ENCODE measurements at regions not wholly inside any gene's neighbourhood (a gene's known extent, or its start where the extent isn't known, plus 50 kb on each side); places are given as distances from the start of the nearest gene placed in this dataset.

GRCh38 chr16:85401917-85402766 lies 211.0 kb upstream of the GSE1 start:
- DNase-seq (ENCODE audit: low read depth) = no peak

GRCh38 chr16:85402910-85403692 lies 210.0 kb upstream of the GSE1 start:
- DNase-seq (ENCODE audit: low read depth) = peak; percentile 26

DNA sequence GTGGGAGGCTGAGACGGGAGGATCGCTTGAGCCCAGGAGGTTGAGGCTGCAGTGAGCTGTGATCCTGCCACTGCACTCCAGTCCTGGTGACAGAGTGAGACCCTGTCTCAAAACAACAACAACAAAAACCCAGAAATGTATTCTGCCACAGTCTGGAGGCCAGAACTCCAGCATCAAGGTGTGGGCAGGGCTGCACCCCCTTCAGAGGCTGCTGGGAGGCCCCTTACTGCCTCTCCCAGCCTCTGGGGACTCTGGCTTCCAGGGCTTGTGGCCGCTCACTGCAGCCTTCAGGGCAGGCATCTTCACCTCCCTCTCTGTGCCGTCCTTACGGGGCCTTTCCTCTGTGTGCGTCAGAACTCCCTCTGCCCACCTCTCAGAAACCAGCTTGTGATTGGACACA lies 209.4 kb upstream of the GSE1 start:
- no peak for DNase-seq (ENCODE audit: low read depth)

- DNase-seq (ENCODE audit: low read depth) = no peak
These were observed 200.1 kb upstream of the GSE1 start for GRCh38 chr16:85412911-85413520.

DNA sequence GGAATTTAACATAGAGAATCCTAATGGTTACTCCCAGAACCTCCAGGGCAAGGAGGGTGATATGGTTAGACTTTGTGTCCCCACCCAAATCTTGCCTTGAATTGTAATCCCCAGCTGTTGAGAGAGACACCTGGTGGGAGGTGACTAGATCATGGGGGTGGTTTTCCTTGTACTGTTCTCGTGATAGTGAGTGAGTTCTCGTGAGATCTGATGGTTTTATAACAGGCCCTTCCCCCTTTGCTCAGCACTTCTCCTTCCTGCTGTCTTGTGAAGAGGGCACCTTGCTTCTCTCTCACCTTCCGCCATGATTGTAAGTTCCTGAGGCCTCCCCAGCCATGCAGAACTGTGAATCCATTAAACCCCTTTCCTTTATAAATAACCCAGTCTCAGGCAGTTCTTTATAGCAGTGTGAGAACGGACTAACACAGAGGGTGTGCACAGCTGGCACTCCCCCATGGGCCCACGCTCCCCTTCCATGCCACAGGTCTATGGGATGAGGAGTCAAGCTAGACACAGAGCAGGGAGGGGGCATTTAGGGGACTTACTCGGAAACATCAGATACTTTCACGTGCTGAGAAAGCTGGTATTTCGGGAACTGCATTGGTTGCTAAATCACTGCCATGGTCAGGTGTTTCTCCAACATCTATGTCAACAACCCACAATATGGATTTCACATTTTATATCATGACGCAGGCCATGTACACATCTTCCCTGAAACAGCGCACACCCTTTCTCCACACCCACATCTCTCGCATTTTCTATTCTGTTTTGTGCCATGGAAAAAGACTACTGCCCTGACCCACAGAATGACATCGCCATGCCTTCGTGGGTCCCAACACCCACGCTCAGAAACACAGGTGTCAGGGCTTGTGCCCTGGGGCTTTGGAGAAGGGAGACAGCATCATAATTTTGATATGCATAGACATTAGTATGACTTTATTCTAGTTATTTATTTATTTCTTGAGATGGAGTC lies 199.1 kb upstream of the GSE1 start:
- DNase-seq (ENCODE audit: low read depth) = no peak

- no peak for DNase-seq (ENCODE audit: low read depth)
These were observed 197.7 kb upstream of the GSE1 start for GRCh38 chr16:85415196-85416090.

DNA sequence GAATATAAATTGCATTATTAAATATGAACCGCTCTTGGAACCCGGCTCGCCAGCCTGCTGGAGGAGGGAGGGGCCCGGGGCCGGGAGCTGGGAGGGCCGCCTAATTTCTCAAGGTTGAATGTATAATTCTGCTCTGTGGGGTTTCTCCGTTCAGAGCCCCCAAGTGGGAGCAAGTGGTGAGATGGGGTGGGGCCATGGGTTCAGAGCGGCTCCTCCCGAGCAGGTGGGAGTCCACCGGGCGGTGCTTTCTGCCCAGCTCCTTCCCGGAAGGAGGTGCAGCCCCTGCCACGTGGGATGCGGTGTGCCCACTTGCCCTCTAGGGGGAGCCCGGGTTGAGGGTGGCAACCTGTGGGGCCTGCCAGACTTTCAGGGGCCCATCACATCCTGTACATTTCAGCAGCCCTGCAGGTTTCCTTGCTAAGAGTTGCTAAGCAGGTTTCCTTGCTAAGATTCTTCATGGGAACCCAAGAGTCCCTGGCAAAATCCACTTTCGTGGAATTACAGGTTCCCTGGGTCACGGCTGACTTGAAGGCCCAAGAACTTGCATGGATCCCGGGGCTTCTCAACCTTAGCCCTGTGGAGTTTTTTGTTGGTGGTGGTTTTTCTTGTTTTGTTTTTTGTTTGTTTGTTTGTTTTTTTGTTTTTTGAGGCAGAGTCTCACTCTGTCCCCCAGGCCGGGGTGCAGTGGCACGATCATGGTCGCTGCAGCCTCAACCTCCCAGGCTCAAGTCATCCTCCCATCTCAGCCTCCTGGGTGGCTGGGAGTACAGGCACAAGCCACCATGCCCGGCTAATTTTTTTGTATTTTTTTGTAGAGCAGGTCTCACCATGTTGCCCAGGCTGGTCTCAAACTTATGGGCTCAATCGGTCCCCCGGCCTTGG lies 196.7 kb upstream of the GSE1 start:
- peak; percentile 42 for DNase-seq (ENCODE audit: low read depth)

DNA sequence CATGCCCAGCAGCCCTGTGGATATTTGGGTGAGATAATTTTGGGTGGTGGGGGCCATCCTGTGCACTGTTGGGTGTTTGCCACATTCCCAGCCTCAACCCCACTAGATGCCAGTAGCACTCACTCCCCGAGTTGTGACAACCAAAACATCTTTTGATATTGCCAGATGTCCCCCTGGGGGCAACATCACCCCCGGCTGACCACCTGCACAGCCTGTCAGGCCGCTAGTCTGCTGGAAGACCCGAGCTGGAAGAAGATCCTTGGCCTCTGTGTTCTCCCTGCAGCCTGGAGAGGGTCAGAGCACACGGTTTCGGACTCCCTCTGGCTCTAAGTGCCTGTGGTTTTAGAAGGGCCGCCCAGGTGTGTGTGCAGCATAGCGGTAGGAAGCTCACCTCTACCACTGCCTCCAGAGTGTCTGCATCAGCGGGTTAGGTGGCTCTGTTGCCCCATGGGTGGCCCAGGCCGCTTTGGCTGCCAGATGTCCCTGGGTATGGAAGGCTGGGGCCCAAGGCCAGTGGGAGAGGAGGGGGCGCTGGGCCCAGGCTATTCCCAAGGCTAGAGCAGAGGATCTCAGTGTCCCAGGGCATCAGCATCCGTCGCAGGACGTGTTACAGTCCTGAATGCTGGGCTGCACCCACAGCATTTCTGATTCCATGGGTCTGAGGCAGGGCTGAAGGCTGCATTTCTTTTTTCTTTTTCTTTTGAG lies 195.8 kb upstream of the GSE1 start:
- DNase-seq (ENCODE audit: low read depth) = no peak

DNA sequence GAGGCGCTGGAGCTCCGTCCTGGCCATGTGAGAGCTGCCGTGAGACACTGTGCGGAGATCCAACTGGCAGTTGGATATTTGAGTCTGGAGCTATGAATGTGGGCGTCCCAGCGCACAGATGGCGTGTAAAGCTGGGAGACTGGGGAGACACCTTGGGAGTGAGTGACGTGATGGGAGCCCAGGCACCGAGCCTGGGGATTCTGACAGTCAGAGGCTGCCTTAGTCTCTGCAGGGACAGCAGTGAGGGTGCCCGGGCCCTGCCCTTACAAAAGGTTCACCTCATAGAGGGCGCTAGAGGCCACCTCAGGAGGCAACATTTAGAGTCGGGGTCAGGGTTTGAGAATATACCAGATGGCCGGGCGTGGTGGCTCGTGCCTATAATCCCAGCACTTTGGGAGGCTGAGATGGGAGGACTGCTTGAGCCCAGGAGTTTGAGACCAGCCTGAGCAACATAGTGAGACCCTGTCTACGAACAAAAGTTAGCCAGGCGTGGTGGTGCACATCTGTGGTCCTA lies 194.1 kb upstream of the GSE1 start:
- DNase-seq (ENCODE audit: low read depth) = no peak

GRCh38 chr16:85419503-85420408 lies 193.4 kb upstream of the GSE1 start:
- no peak for DNase-seq (ENCODE audit: low read depth)

DNA sequence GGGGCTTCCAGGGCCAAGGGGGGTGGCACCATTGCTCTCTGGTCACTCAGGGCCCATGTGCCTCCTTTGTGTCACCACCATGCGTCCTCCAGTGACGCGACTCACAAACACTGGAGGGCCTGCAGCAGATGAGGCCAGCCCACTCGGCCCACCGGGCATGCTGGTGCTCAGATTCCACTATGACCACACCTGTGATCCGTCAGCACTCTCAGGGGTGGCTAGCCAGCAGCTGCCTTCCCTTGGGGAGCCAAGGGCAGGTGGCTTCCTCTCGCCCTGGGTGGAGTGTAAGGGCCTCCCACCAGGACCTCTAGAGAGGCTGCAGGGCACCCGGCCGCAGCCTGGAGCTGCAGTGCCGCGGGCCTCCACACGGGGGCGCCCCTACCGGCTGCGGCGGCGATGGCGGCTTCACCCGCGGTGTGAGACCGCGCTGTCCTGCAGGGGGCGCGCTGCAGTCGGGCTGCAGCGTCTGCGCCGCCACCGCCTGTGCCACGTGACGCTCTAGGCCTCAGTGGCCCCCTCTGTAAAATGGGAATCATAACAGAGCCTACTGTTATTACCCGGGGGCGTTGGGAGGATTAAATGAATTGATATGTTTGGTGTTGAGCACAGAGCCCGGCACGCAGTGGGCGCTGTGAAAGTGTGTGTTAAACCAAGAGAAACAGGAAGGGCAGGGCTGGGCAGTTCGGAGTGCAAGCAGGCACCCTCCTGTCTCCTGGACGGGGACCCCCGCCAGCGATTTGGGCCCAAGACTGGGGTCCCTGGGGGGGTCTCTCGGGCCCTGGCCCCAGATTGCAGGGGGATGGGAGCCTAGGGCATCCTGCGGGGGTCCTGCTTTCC lies 192.4 kb upstream of the GSE1 start:
- DNase-seq (ENCODE audit: low read depth) = peak; percentile 59

DNA sequence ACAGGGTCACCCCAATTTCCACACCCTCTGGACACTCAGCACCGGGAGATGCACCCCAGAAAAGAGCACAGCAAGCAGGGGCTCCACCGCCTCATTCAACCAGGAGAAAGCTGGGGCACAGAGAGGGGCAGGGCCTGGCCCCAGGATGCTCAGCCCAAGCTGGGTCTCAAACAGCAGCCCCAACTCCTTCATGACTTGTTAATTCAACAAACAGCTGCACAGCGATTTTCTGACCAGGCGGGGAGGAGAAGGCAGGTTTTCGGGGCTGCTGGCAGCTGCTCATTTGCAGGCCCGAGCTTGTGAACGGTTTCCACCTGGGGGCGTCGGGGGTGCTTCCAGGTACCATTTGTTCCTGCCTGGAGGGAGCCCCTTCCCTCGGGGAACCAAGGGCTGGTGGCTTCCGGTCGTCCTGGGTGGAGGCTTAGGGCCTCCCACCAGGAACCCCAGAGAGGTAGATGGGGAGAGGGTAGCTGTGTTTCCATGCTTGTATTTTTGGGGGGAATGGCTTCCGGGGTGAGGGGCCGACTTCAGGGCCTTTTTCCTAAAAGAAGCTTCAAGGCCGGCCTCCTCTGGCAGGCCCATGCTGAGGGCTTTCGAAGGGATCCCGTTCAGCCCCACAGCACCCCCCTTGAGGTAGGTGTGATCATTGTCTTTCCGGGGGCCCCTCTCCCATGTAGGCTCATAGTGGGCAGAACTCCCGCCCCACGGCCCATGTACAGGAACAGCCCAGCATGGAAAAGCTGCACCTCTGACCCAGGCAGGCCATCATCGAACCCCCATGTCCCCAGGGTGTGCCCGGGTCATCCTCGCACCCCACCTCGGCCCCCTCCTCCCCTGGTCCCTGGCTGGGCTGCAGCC lies 191.6 kb upstream of the GSE1 start:
- DNase-seq (ENCODE audit: low read depth) = no peak

DNA sequence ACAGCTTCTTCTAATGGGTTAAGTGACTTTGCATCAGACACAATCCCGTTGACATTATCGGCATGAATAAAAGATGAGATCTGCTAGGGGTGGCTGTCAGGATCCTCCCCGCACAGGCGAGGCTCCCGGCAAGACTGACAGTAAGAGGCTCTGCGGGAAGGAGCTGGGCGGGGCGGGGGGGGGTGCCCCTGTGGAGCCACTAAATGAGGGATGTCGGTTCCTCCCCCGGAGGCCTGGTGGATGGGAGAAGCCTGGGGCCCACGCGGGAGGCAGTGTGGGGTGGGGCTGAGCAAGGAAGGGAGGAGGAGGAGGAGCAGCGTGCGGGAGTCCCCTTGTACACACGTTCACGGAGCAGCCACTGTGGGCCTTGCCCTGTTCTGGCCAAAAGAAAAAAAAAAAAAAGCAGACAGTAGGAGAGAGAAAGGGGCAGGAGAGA lies 190.9 kb upstream of the GSE1 start:
- DNase-seq (ENCODE audit: low read depth) = no peak

DNA sequence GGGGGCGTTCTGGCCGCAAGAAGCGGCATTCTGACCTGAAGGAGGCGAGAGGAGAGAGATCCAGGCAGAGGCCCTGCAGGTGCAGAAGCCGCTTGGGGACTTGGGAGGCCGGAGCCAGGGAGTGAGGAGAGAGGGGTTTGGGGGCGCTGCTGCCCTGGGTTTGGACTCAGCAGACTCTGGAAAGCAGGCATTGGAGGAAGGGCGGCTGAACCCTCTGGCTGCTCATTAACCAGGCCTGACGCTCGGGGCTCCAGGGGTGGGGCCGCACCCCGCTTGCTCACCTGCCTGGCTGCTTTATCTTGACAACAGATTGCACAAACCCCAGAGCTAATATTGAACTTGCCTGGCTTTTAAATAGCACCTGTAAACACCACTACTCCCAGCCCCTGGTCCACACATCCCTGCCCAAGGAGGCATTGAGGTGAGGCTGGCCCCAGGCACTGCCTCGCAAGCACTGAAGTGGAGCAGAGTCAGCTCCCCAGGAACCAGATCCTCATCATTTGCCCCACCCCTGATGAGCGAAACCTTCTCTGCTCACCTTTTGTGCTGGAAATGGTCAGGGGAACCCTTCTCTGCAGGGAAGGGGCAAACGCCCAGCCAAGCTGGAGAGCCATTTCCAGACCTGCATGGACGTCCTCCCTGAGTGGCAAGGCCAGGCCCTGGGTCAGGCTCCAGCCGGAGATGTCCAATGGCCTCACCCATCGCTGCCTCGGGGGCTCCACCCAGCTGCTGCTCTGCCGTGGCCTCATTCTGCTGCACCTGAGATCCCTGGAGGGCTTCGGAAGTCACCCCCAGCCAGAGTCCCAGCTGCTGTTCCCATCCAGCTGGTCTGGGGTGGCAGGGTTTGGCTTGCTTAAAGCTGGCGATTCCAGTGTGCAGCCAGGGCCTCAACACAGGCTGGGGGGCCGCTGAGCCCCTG lies 190.2 kb upstream of the GSE1 start:
- DNase-seq (ENCODE audit: low read depth) = no peak

DNA sequence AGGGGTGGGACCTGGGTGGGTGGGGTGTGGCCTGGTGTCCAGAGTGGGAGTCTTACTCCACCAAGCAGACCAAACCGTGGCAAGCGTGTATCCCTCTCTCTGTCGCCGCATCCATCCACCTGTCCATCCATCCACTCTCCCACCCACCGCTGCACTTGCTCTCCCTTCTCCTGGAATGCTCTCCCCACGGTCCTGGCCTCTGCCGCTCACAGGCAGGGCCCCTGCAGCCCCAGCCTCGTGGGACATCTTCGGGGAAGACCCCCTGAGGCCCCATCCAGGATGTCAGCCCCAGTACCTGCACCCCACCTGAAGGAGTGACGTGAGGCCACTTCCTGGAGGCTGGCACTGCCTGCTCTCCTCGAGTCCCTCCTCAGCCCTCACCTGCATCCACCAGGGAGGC lies 189.5 kb upstream of the GSE1 start:
- DNase-seq (ENCODE audit: low read depth) = no peak

Data from ELR (cell line).